Stimulated activated CD4-positive, alpha-beta T cell treated with anti-CD3 and anti-CD28 coated beads, Interleukin-4, amount 100 ng/mL, for 48 hours (primary cell): ENCODE measurements at regions not wholly inside any gene's neighbourhood (a gene's known extent, or its start where the extent isn't known, plus 50 kb on each side); places are given as distances from the start of the nearest gene placed in this dataset.

Source experiments
- DNase-seq, 2 donors: peaks; one replicate each; pipeline ENCODE4 v3.0.0-alpha.2; 2020; ENCODE audit warnings: low read depth in 2 of 2

DNA sequence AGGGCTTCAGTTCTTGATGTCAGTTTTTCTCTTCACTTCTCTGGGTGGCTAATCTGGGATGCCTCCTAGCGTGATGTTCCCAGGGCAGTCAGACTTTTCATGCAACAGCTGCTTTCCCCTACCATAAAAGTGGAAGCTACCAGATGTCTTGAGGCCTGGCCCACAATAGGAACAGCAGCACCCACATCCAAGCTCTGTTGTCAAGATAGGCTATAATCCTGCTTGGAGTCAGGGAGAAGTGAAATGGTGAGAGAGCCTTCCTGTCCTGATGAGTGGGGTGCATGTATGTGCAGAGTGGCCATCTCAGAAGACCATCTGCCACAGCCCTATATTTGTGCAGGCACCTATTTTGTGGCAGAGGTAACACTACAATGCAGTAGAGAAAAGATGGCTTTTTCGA is 108.0 kb downstream of the HTR5A start:
- DNase-seq: no peak

DNA sequence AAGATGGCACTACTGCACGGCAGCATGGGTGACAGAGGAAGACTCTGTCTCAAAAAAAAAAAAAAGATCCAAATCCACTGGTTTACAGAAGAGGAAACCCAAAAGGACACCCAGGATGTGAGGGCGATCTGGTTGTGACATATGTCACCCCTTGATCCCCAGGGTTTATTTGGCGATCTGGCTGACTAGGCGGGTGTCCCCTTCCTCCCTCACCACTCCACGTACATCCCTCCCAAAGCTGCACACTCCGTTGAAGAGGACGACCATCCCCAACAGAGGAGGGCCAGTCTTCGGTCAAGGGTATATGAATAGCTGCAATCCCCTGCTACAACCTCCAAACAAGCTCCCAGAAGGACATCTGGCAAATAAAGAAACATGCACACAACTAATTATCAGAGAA is 111.6 kb downstream of the HTR5A start:
- DNase-seq: no peak

DNA sequence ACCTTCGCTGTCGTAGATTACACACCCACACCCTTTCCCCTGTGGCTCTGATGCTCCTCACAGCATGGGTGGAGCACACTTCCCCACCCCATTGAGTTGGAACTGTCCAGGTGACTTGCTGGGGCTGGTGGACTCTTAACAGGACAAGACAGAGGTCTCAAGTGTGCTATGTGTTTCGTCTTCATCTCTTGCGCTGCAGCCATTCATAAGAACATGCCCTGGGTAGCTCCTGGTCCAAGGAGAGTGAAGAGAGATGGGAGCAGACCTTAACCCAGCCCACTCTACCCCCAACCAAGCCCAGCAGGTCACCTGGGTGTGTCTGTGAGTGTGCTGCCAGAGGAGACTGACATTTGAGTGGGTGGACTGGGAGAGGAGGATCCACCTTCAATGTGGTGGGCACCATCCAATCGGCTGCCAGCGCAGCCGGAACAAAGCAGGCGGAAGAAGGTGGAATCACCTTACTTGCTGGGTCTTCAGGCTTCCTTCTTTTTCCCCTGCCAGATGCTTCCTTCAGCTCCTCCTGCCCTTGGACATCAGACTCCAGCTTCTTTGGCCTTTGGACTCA is 112.4 kb downstream of the HTR5A start:
- DNase-seq: no peak

DNA sequence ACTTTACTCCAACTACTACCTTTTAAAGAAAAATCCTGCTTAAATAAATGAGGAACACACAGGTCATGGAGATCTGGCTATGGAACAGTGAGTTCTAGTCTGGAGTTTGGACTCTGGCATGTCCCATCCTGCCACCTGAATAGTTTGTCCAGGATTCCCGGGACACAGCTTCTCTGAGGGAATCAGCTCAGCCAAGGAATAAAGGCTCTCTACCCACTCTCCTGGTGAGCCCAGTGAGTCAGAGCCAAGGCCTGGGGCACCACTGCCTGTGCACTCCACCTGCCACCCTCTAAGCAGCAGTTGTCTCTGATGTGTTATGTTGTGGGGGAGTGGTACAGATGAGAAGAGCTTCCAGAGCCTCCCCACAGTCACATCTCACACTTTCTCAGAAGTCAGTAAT is 113.5 kb downstream of the HTR5A start:
- DNase-seq: no peak

DNA sequence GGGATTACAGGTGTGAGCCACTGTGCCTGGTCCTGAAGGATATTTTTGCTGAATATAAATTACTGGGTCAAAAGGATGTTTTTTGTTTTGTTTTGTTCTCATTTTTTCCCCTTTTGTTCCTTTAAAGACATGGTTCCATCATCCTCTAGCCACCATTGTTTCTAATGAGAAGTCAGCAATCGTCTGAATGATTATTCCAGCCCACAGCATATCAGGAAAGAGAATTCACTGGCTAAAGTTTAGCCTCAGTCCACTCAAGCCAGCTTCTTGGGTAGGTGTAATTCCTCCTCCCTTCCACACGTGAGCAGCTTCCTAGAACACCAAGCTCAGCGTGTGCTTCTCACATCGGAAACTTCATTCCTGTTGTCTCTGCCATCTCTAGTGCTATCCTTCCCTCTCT is 112.8 kb upstream of the INSIG1 start:
- no peak for DNase-seq

DNA sequence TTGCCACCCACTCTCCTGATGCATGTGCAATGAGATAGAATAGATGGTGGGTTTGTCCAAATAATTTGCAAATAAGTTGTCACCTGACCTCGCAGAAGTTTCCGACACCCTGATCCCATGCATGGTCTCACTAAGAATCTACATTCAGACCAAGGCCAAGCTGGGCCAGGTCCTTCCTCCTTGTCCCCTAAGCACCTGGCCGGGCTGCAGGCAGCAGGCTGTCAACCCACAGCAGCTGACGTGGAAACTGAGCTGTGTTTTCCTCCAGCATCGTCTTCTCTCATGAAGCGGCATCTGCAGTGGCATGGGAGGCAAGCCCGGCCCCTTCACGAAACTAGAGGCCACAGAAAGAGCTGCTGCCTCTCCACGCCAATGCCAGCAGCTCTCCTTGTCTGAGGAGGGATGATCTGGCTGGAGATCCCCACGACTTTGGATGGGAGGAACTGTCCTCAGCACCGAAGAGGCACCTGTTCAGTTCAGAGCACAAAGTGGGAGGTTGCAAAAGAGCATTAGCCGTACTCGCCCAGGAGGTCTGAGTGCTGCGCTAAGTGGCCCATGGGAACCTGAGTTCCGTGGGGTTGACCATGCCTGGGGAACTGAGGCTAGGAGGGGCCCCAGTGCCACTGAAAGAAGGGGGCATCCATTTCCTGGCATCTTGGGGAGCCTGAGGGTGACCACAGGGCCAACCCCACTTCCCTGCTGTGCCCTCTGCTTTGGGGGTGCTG is 110.5 kb upstream of the INSIG1 start:
- DNase-seq: no peak

DNA sequence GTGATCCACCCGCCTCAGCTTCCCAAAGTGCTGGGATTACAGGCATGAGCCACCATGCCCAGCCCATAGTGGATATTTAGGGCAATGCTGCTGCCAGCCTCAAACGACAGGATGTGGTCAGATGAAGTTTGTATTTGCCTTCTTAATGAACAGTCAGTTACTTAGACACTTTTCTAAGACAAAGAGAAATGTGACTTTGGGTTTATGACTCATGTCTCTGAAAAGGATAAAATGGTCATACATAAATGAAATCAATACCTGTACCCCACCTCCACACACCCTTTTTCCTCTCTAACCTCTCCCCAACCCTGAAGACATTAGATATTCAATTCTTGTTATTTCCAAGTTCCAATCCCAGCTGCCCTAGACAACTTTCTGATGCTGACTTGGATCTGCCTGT is 109.3 kb upstream of the INSIG1 start:
- DNase-seq: no peak

DNA sequence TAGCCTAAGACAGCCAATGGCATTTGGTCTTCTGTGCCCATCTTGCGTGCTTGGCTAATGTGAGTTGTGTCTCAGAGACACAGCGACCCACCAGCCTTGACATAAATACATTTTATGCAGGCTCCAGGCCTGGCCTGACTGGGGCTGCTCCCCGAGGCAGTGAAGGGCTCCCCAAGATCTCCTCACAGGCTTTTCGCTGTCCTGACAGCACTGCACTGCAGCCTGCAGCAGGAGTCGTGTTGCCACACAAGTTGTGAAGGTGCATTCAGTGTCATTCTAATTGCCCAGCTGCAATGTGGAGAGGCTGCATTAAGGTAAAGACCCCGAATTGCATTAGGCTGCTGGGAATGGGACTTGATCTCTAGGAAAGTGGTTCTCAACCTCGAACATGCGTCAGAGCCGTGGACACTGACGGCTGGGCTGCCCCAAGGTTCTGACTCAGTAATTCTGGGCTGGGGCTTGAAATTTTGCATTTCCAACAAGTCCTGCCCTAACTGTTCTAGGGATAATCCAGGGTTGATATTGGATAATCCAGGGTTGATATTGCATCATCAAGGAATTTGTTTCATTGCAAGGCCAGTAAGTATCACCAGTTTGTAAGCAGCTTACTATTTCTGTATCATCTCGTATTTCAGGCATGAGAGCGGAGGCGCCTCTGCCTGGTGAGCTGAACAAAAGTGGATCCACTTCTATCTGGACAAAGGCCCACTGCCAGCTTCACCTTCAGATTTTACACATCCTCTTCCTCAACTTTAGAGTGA is 108.7 kb upstream of the INSIG1 start:
- no peak for DNase-seq

DNA sequence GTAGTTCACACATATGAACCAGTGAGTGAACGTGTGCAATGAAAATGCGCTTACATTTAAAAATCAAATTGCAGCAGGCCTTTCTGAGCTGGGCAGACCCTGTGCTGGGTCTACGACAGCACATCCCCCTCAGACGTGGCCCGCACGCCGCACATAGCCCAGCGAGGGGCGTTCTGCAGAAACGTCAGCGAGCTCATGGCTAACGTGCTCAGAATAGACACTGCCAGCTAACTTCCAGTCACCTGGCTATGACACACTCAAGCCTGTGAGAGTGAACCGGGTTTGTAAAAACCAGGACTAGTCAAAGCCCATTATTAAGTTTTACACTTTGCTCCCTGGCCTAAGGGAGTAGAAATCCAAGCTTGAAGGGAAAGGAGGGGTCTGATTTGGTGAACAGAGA is 108.1 kb upstream of the INSIG1 start:
- no peak for DNase-seq

DNA sequence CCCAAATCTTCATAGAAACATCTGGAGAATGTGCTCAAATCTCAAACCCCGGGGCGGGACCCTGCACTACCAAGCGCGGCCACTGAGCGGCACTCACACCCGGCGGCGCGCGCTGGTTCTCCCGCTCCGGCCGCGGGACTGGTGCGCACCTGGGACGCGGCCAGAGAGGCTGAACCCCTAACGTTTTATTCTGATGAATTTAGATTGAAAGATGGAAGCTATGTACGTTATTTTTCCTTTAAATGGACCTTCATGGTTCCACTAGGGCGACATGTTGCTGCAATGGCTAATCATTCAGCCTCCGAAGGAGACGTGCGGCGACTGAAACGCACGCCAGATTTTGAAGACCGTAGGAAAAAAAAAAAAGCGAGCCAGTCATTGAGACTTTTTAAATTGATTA is 107.0 kb upstream of the INSIG1 start:
- DNase-seq: peak; percentile 53 to 75

DNA sequence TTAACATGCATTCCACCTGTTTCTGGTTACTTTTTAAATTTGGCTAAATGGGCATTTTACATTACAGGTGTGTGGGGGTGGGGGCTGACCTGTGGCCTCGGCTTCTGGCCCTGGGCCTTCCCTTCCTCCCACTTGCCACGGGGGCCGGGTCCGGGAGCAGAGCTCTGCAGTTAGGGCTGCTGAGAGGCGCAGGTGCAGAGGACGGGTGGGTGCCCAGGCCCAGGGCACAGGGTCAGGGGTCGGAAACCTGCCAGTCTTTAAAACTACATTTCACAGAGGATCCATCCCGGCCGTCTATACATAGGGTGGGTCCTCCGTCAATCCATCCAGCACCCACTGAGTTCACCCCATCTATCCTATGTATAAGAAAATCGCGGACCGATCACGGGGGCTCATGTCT is 106.5 kb upstream of the INSIG1 start:
- no peak for DNase-seq

DNA sequence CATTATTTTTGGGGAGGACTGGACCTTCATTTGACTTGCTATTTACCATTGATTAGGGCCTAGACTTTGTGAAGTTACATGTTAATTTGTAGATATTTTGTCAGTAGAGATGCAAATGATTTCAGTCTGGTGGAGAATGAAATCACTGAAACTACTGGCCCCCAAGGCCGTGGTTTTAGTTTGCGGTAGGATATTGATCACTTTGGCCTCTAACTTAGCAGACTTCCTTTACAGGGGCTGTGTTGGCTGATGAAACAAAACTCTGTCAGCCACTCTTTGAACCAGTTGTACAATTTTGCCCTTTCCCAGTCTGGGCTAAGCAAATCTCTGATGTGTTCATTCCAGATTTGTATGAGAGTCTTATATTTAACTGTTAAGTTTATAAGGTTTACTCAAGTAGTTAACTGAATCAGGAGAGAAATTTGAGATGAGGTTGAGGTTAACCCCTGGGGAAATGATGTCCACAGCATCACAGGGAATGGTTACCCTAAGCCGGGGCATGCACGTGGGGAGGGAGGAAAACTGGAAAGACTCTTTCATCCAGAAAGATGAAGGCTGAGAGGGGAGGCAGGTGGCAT is 105.7 kb upstream of the INSIG1 start:
- DNase-seq: no peak

DNA sequence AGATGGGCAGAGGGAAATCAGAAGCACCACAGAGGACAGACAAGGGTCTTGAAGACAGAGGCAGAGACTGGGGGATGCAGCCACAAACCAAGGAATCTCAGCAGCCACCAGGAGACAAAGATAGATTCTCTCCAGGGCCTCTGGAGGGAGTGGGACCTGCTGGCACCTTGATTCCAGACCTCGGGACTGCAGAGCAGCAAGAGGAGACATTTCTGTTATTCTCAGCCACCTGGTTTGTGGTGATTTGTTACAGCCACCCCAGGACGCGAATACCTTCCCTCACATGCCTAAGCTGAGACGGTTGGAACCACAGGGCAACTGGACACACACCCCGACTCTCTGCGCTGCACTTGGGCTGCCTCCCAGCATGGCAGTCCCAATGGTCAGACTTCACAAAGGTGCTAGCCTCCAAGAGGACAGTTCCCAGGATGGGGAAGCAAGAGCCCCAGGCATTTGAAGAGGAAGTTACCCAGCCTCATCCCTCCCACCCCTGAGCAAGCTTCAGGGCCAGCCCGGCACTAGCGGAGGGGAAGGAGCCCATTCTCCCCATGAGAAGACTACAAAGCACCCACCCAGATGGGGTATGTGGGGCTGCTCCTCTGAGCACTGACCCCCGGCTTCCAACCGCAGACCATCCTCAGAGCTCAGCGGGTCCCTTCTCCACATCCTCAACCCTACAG is 104.6 kb upstream of the INSIG1 start:
- DNase-seq: no peak

DNA sequence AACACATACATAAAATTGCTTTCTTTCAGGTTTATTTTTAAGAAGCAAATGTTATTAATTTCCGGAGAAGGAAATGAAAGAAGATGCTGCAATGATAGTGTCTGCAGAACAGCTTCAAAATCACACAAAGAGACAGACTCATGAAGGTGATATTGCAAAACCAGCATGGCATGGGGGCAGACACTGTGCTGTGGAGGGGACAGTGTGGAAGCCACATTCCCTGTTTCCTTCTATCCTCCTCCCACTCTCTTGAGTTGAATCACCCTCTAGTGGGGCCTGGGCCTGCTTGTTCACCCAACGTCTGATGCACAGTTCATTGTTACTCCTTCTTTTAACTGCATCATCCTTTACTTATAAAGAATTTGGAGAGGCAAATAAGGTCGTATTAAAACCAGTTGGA is 104.0 kb upstream of the INSIG1 start:
- no peak for DNase-seq

DNA sequence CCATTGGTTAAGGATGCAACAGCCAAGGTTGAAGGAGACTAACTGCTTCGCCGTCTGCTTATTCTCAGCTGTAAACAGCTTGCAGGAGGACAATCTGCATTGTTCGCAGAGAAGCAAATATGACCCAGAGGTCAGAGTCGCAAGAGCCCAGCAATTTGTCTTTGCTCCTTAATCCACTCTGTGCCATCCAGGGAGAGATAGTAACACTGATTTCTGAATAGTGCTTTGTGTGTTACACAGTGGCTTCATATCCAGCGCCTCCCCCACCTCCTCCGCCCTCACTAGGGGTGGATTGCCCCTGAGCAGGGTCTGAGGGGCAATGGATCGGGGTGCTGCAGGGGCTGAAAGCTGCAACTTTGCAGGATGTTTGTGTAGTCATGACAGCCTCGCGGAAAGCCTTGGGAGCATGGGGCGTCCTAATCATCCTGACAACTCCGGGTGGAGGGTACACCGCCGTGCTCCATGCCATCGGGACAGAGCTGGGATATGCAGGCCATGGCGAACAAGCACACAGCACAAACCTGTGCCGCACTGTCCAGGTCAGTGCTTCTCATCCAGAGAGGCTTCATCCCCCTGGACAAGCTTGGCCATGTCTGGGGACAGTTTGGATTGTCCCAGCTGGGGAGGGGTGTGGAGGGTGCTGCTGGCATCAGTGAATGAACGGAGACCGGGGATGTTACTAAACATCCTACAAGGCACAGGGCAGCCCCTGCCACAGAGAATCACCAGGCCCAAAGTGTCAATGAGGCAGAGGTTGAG is 103.1 kb upstream of the INSIG1 start:
- DNase-seq: no peak

DNA sequence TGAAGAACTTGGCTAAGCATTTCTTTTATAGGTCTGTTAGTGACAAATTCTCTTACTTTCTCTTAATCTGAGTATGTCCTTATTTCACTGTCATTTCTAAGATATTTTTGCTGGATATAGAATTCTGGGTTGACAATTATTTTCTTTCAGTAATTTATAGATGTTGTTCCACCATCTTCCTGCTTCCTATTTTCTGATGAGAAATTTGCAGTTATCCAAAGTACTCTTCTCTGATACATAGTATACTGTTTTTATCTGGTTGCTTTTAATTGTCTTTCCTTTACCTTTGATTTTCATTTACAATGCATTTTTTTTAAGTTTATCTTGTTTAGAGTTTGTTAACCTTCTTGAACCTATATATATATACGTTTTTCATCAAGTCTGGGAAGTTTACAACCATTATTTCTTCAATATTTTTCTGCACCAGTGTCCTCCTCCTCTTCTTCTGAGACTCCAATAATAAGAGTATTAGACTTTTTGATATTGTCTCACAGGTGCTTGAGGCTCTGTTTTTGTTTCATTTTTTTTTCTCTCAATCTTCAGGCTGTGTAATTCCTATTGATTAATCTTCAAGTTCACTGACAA is 101.6 kb upstream of the INSIG1 start:
- DNase-seq: no peak

DNA sequence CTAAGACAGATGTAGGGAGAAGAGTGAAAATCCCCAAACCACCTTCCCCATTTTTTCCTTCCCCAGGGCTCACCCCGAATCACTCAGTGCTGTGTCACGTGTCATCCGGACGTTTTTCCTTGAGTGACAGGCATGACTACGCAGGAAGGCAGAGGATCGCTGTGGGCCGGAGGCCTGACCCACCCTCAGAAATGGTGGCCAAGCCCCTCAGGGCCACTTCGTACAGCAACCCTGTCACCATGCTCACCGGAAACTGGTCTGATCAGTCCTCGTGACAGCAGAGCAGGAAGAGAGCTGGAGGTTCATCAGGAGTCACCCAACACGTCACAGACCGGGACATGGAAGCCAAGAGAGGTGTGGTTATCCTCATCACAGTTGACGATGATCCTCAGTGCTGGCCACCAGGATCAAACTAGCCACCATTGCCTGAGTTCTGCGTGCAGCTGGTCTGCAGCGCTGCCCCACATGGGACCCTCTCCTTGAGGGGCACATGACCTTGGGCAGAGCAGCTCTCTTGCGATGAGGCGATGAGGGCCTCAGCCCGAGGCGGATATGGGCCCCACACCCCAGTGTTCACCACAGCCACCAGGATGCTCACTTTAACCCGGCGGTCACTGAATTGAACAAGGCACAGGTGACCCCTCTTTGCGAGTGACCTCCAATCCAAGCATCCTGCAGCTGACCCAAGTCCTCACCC is 99.3 kb upstream of the INSIG1 start:
- no peak for DNase-seq

DNA sequence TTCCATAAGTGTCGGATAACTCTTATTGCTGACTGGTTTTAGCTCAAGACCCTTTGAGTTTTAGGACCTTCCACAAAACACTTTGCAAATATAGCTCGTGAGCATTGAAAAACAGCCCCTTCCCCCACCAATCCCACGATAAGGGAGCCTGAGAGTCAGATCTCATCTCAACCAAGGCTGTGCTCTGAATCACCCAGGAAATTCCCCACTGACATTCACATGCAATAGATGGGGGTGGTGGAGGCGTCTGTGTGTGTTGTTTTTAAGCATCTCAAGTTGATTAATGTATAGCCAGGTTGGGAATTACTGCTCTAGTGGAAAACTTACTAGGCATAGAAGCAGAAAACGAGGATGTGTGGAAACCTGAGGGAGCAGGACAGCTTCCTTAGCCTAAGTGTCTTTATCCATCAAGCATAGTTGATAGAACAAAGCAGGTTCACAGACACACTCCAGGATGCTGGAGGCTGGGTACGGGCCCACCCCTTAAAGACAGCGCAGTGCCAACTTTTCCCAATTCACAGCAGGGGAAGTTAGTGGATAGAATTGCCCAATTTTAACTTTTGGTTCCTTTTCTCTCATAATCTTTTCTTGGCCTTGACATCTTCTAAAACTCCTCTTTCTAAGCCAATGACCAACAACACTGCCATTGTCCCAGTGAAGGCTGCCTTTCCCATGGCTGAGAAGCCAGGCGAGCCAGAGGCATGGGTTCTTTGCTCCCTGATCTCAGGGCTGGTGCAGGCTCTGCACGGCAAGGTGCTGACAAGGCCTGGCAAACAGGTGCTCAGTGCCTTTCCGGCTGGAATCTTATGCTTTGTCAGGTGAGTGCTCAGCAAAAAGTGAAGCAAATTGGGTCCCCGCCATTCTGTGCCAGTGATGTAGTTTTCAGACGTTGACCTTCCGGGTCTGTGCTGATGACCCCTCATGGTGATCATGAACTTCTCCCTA is 98.5 kb upstream of the INSIG1 start:
- peak in 1 of 2 donors; percentile 63 for DNase-seq

DNA sequence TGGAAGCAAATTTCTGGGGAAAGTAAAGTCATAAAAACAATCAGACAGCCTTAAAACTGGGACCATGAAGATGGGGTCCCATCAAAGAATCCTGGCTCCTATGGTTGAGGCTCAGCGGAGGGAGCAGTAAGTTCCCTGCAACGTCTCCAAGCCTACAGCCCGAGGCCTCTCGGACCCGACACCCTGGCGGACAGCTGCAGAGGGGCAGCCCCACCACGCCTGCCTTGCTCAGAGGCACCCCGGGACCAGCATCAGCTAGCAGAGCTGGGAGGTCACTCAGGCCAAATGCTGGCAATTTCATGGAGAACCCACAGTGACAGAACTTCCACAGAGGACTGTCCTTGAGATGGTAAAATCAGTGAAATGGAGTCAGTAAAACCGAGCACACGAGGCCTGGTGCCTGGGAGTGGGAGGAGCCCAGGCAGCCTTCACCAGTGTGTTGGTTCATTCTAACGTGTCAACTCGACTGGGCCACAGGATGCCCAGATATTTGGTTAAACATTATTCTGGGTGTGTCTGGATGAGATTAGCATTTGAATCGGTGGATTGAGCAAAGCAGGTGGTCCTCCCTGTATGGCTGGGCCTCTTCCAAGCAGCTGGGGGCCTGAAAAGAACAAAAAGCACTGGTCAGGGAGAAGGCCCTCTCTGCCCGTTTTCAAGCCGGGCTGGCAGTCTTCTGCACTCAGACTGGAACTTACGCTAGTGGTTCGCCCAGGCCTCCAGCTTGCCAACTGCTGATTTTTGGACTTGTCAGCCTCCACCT is 96.2 kb upstream of the INSIG1 start:
- DNase-seq: no peak
